A204.1 (cell line): ENCODE measurements at regions not wholly inside any gene's neighbourhood (a gene's known extent, or its start where the extent isn't known, plus 50 kb on each side); places are given as distances from the start of the nearest gene placed in this dataset.
"Not testable (repeated sequence)": the region's sequence is repeated elsewhere in the genome, so short reads cannot be mapped to it uniquely, and the experiment has no call there.

Experiments used
- FAIRE-seq: peaks from 2 replicates; lab custom pipeline; 2012; peaks lifted over from hg19 to GRCh38; lab: Jason Lieb, UNC

DNA sequence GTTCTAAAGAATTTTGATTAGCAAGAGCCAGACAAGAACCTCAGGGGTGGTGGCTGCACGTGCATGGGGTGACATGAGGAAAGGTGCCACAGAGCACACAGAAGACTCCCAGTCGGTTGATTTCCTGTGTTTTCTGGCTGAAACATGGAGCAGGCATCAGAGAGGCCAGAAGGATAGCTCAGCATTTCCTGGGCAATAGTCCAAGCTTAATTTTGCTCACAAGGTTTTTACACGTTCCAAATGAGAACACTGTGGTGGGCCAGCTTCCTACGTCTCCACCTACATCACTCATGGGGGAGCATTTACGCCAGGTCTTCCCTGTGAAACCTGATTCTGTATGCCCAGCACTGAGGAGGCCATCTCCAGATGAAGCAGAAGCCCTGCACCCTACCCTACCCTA lies 212.5 kb upstream of the CLNK start:
- no peak for FAIRE-seq

DNA sequence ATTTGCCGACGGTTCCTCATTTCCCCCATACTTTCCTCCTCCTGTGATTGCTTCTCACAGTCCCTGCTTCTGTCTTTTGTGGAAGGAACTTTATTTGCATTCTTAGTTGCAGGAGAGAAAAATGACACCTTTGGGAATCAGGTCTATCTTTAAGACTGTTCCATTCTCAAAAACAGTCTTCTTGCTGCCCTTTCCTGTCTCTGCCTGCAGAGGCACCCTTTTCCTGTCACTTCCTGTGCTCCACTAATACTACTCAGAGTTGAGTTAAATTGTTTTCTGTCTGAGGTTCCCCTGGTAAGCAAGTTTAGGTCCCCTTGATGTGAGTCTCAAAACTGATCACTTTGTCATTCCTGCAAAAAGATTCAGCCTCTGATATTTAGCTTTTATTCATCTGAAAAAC lies 208.8 kb upstream of the CLNK start:
- FAIRE-seq, result no peak

DNA sequence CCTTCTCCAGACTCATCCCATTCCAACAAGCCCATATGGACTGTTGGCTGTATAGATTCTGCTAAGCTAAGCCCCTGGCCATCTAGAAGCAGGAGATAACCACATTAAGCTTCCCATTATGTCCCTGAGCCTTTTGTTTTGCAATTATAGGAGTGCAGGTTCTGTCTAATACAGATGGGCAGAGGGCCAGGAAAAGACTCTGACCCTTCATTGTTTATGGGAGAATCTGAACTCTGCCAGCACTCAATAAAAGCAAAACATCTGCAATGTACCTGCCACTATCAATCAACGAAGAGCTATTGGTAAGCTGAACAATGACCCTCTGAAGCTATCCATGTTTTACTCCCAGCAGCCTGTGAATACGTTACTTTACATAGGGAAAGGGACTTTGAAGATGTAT lies 207.3 kb upstream of the CLNK start:
- FAIRE-seq, result no peak

DNA sequence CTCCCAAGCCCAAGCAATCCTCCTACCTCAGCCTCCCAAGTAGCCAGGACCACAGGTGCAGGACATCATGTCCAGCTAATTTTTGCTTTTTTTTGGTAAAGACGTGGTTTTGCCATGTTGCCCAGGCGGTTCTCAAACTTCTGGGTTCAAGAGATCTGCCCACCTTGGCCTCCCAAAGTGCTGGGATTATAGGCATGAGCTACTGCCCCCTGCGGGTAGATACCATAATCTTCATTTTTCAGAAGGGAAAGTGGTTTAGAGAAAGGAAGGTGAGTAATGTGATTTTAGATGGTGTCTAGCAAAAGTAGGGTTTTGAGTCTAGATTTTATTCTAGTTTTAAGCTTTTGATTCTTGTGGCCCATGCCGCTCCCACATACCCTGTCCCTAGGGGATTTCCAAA lies 205.3 kb upstream of the CLNK start:
- no peak for FAIRE-seq

DNA sequence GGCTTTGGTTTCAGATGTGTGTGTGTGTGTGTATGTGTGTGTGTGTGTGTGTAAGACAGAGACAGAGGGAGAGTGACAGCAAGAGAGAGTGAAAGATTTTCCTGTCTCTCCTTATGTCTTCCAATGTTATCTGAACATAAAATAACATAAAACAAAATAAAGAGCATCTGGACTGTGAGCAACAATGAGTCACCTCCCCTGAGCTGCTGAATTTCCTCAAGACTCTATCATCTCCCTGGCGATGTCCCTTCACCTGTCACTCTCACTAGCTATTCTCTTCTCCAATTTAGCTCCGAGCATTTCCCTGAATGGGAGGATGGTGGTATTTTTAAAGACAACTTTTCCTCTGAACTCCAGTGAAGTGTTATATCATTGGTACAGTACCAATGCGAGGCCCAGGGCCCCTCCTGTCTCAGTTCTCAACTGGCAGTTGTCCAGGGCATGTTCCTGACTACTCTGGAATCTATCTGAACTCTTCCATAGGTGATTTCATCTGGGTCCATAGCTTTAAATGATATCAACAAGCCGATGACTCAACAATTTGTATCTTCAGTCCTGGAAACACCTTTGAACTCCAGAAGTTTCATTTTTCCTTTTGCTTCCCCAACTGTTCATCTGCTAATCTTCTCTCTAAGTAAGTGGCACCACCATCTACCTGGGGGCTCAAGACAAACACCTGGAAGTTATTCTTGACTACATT lies 195.0 kb upstream of the CLNK start:
- FAIRE-seq, result no peak

DNA sequence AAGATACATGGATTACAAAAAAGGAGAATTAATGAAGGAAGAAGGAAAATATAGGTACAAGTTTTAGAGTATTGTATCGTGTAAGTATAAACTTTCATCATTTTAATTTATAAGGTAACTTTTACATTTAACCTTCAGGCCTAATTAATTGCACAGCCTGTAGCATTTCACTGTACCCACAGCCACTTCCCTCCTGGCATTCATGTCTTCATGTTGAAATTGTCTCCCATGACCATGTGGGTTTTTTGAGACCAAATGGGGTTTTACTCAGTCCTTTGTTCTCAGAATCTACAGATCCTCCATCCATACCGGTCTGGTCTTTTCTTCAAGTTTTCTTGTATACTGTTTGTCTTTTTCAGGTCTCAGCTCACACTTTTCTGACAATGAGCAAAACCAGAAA lies 194.3 kb upstream of the CLNK start:
- no peak for FAIRE-seq

DNA sequence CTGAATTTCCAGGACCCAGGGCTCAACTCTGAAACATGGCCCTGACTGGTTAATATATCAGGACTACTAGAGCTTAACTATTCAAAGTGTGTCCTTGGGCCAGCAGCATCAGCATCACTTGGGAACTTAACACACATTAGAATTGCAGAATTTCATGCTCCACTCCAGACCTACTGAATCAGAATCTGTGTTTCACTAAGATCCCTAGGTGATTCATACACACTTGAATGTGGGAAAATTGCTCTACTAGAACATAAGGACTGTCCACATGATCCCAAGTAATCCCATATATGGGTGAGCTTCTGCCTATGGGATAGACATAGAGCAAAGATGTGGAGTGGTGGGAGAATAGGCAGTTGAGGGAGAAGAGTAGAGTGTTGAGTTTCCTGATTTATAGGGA lies 192.5 kb upstream of the CLNK start:
- FAIRE-seq, result no peak

DNA sequence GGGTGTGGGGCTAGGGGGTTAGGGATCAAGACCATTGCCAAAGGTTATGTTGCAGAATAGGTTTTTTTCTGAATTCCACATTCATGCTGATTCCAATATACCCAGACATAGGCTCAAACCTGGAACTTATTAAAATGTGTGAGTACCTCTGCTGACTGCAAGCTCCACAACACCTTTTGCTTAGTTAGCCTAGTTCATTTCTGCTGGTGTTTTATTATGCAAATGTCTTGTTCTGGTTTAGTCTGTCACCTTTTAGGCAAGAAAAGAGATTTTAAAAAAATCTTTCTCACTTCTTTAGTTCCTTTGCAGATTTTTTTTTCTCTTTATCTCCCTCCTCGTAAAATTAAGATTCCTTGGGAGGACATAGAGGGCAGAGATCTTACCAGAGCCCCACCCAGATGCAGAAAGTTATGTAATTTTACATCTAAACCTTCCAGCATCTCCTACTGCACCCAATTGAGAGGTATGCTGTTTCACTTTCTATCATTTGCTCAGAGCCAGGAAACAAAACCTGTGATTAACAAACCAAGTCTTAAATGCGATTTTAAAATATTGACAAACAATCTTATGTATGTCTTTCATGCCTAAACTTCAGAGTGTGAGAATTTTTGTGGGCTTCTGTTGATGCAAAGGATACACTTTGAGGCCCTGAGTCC lies 190.7 kb upstream of the CLNK start:
- FAIRE-seq, result no peak

DNA sequence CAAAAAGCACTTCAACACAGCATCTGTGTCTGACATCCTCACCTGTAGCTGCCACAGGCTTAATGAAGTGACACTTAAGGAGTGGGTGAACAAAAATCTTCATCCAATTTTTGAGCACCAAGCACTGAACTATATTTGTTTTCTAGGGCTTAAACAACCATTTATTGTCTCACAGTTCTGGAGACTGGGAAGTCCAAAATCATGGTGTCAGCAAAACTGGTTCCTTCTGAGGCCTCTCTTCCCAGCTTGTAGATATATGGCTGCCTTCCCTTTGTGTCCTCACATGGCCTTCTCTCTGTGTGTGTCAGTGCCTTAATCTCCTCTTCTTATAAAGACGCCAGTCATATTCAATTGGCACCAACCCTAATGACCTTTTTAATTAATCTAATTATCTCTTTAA lies 189.2 kb upstream of the CLNK start:
- FAIRE-seq, result no peak

DNA sequence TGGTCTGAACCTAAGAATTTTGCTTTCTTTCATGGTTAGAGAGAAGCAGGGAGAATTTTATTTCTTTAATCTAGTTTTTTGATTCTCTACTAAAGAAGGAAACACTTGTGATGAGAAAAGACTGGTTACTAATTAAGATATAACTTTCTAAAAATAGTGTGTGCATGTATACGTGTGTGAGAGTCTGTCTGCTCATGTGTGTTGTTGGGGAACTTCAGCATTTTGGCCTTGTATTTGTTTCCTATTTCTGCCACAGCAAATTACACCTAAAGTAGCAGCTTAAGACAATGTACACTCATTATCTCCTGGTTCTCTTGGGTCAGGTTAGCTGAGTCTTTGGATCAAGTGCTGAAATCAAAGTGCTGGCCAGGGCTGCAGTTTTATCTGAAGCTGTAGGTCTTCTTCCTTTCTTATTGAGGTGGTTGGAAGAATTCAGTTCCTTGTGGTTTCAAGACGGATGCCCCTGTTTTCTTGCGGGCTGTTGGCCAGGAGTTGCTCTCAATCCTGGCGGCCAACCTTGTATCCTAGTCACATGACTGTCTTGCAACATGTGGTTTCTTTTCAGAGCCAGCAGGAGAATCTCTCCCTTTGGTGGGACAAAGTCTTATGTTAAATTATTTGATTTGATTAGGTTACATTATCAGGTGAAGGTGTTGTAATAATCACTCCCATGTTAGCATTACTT lies 188.4 kb upstream of the CLNK start:
- no peak for FAIRE-seq

DNA sequence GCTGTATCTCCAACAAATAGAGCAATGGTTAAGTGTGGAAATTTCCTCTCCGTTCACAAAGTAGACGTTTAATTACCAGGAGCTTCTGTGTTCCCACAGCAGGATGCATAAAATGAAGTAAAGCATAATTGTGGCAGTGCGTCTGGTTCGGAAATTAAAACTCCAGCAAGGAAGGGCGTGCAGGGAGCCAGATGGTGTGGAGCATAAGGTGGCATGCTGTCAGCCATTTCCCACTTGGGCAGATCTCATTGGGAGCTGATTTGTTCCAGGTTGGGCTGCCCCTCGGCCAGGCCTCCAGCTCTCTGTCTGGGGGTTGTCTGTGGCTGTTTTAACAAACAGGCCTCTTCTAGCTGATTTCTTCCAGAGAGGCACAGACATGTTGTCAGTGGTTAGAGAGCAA lies 182.1 kb upstream of the CLNK start:
- FAIRE-seq, result no peak

DNA sequence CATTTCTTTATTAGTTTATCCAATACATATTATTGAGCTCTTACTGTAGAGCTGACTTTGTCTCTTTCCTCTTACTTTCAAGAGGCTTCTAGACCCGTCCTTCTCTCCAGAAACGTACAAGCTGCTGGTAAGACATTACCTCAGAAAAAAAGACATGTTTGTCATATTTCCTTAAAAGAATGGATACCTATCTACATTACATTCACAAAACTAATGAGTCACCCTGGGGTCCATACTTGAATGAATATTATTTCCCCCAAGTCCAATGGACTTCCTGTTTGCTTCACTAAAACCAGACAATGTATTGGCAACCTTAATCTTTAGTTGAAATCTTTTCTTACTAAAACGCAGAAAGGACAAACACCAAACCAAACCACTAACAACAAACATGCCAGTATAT lies 176.5 kb upstream of the CLNK start:
- FAIRE-seq, result no peak

DNA sequence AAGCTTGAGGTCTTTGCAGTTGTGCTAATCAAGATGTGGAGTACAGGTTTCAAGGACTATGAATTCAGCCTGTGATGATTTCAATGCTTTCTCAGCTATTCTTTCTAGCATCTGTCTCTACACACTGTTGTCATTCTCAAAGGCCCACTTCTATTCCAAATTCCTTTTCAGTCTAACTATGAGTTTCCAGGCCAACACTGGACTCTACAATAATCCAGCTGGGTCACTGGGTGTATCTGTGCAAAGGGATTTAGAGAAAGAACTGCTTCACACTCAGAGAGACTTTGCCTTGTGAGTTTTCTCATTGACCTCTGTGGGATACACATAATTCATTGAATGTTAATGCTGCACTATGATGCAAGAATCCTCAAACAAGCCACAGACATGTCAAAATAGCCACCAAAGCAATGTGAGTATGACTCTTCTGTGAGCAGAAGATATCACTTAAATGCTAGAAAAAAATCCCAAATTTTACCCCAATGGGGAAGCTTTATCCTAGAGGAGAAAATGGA lies 171.8 kb upstream of the CLNK start:
- FAIRE-seq, result no peak

DNA sequence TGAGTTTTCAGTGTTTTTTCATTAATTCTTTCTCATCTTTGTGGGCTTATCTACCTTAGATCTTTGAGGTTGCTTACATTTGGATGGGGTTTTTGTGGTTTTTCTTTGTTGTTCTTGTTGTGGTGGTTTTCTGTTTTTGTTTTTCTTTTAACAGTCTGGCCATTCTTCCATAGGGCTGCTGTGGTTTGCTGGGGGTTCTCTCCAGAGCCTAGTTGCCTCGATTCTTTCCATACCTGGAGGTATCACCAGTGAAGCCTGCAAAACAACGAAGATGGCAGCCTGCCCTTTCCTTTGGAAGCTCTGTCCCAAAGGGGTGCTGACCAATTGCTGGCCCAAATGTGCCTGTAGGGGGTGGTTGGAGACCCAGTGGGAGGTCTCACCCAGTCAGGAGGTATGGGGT lies 168.6 kb upstream of the CLNK start:
- no peak for FAIRE-seq

DNA sequence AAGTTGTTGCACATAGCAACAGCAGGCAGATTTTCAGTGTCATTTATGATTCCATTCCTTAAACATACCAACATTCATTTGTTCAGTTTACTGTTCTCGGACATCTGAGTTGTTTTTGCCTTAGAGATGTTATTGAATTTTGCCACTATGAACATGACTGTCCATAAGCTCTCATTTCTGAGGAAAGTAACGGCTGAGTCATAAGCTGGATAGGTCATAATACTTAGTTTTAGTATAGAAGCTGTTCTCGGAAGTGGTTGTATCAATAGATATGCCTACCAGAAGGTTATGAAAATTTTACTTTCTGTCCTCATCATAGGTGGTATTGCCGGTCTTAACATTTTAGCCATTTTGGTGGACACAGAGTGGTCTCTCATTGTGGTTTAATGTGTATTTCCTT lies 157.1 kb upstream of the CLNK start:
- FAIRE-seq, result no peak

DNA sequence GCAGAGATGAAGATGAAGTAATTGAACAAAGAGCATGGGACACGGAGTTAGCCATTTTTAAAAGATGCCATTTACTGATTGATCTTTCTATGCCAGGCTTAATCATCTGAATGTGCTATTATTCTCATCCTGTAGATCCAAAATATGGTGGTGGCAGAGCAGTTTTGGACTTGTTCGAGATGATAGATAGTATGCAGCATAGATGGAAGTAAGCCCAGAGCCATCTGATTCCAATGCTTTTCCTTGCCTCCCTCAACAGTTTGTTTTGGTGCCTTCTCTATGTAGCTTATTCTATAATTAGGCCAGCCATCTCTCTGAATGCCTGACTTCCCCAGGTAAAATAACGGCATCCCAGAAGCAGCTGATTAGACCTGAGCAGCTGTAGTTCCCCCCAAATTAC lies 152.6 kb upstream of the CLNK start:
- FAIRE-seq, result no peak

DNA sequence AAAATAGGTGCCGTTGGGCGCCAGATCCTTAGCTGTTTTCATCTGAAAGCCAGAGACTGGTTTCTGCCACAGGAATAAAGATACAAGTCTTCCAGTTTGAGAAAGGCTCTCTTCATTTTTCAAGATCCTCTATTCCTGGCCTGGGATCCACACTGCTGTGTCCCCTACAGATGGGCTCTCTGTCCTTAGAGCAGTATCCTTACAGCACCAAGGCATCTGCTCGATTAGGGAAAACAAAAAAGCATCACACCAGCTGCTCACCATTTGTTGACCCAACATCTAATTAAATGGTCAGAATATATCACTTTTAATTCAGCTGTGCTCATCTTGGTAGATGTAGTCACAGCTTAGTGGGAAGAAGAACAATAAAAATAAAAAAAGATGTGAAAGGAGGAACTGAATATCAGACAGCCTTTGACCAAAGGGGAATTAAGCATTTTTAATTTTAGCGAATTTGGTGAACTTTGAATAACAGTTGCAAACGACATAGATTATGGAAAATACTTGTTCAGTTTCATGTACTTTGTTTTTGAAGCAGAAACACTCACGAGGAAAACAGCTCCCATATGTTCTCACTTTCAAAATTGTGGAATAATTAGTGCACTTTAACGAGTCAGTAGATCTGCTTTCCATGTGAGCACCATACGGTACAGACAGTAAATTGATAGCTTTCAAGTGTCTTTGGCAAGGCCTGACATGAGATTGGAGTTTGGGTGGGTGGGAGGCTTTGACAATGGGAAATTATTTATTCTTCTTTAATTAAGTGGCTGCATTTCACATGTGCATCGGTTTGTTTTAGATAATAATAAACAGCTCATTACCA lies 148.4 kb upstream of the CLNK start:
- FAIRE-seq, result no peak

DNA sequence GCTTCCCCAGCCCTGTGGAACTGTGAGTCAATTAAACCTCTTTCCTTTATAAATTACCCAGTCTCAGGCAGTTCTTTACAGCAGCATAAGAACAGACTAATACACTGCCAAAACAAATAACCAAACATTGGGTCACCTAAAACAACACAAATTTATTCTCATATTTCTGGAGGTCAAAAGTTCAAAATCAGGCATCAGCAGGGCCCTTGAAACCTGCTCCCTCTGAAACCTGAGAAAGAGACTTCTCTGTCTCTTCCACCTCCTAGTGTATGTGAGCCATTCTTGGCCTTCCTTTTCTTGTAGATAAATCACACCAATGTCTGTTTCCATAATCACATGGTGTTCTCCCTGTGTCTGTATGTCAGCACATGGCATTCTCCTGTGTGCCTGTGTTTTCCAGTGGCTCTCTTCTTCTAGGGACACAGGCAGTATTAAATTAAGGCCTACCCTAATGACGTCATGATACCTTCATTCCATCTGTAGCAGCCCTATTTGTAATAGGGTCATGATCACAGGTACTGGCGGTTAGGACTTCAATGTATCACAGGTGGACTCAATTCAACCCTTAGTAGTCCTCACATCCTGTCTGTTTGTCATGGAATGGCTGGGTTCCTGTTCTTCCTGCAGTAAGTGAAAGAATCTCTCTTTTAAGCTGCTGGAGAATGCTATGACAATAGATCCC lies 147.3 kb upstream of the CLNK start:
- FAIRE-seq, result no peak

DNA sequence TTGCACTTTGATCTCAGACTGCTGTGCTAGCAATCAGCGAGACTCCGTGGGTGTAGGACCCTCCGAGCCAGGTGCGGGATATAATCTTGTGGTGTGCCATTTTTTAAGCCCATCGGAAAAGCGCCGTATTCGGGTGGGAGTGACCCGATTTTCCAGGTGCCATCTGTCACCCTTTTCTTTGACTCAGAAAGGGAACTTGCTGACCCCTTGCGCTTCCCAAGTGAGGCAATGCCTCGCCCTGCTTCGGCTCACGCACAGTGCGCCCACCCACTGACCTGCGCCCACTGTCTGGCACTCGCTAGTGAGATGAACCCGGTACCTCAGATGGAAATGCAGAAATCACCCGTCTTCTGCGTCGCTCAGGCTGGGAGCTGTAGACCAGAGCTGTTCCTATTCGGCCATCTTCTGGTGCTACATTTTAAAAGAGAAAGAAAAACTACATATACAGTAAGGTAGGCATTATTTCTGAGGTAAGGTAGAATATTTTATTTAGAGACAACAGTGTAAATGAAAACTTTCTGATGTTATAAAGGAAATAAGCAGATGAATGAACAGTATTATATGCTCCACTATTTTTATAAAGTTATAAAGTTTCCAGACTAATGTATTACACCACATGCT lies 144.5 kb upstream of the CLNK start:
- FAIRE-seq, result not testable (repeated sequence)

DNA sequence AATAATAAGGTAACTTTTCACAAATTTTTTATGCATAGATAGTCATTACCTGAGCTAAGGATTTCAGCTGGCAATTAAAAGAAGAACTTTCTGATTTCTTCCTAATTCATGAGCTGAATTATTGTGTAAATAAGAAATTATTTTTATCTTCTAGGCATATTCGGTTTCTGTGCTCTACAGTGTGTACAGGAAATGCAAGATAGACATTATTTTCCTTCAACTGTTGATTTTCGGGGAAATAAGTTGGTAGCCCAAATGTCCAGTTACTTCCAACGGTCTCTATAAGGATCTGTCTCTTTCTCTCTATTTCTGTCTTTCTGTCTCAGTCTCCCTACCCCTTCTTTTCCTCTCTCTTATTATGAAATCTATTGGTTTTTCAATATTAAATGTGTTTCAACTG lies 137.3 kb upstream of the CLNK start:
- FAIRE-seq, result no peak

DNA sequence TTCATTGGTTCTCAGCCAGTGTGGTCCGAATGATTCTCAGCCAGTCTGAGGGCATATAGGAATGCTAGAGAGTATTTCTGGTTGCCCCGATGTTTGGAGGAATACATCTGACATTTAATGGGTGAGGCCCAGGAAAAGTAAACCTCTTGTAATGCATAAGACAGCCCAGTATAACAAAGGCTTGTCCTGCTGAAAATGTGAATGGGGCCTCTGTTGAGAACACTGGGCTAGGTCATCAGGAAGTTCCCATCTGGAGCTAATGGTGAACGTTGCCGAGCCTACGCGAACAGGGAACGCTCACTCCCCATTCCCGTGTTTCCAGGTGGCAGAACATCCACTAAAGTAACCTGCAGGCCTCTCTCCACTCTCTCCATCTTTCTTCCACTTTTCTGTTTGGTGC lies 132.0 kb upstream of the CLNK start:
- FAIRE-seq, result no peak

DNA sequence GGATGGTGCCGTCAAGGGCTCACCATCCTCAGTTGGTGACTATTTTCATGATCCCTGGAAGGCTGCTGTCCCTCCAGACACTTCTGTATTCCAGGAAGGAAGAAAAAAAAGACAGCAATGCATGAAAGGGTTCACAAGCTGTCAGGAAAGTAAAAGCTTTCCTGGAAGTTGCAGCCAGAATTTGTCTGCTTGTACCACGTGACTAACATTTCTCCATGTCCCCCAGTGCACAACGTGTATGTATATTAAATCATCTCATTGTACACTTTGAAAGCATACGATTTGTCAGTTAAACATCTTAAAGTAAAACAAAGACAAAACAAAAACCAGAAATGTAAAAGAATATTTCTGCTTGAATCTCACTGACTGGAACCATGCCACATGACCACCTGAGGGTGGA lies 127.4 kb upstream of the CLNK start:
- no peak for FAIRE-seq
